SU-DHL-6 (cell line): ENCODE measurements at regions not wholly inside any gene's neighbourhood (a gene's known extent, or its start where the extent isn't known, plus 50 kb on each side); places are given as distances from the start of the nearest gene placed in this dataset.

ENCODE experiments used
- H2AFZ ChIP-seq: fragments of 200-600 bp; sonication (generic); 2 replicates; pipeline ENCODE4 v1.6.1; 2014; ENCODE audit warnings: low read depth, mild to moderate bottlenecking, moderate library complexity, mixed read lengths, antibody characterized with exemption, low read length; ENCODE audit not compliant: severe bottlenecking
- H3F3A ChIP-seq: fragments of 200-600 bp; shearing (Covaris generic); 2 replicates; pipeline ENCODE4 v1.6.0; 2016; ENCODE audit warnings: antibody characterized with exemption, mild to moderate bottlenecking; ENCODE audit not compliant: insufficient read depth
- H3K27ac ChIP-seq: fragments of 200-600 bp; sonication (generic); 2 replicates; pipeline ENCODE4 v1.5.1; 2016; ENCODE audit warnings: low read depth, mild to moderate bottlenecking, low read length, moderate library complexity, mixed read lengths
- H3K27me3 ChIP-seq: fragments of 200-600 bp; sonication (generic), shearing (Covaris generic); 2 replicates; pipeline ENCODE4 v1.6.0; 2014; ENCODE audit warnings: mild to moderate bottlenecking, low read length
- H3K36me3 ChIP-seq: fragments of 200-600 bp; sonication (generic); 2 replicates; pipeline ENCODE4 v1.6.1; 2014; ENCODE audit warnings: mild to moderate bottlenecking, low read length, mixed read lengths
- H3K4me2 ChIP-seq: fragments of 300-600, 200-600 bp; shearing (Covaris generic), sonication (generic); 2 replicates; pipeline ENCODE4 v1.6.0; 2014; ENCODE audit warnings: low read length, low read depth, mild to moderate bottlenecking; ENCODE audit not compliant: poor library complexity, severe bottlenecking
- H3K4me3 ChIP-seq: fragments of 200-600 bp; sonication (generic); 2 replicates; pipeline ENCODE4 v1.5.1; 2014; ENCODE audit warnings: antibody characterized with exemption, low read length, mild to moderate bottlenecking, mixed read lengths; ENCODE audit not compliant: insufficient read depth, poor library complexity, severe bottlenecking
- H3K79me2 ChIP-seq: fragments of 200-600 bp; sonication (generic); 2 replicates; pipeline ENCODE4 v1.6.1; 2014; ENCODE audit warnings: mild to moderate bottlenecking, low read length, moderate library complexity; ENCODE audit not compliant: insufficient read depth
- H3K9ac ChIP-seq: fragments of 200-600 bp; sonication (generic); 2 replicates; pipeline ENCODE4 v1.7.0; 2014; ENCODE audit warnings: mild to moderate bottlenecking, low read length
- H3K9me2 ChIP-seq: fragments of 200-600 bp; sonication (generic); replicated peaks from 2 replicates; pipeline ENCODE4 v1.6.1; 2014; ENCODE audit warnings: low read length; ENCODE audit not compliant: insufficient read depth
- H3K9me3 ChIP-seq: fragments of 200-600 bp; sonication (generic); 2 replicates; pipeline ENCODE4 v1.6.1; 2014; ENCODE audit warnings: low read length, mixed read lengths; ENCODE audit not compliant: insufficient read depth
- H4K20me1 ChIP-seq: fragments of 200-600 bp; sonication (generic); 2 replicates; pipeline ENCODE4 v1.6.1; 2014; ENCODE audit warnings: low read depth, mild to moderate bottlenecking, antibody characterized with exemption, low read length, moderate library complexity, mixed read lengths
- EZH2phosphoT487 ChIP-seq: fragments of 200-600 bp; sonication (generic), shearing (Covaris generic); conservative IDR thresholded peaks from 2 replicates; pipeline ENCODE4 v1.6.1; 2018; ENCODE audit warnings: mild to moderate bottlenecking, antibody characterized with exemption, low read length, moderate library complexity, mixed read lengths
- TF ChIP-seq, protein P1 (sequence below): fragments of 200-600 bp; sonication (generic); IDR thresholded peaks from one replicate; pipeline ENCODE4 v1.5.1; 2017; ENCODE audit warnings: antibody characterized with exemption, mild to moderate bottlenecking, low read length, moderate library complexity; ENCODE audit not compliant: insufficient read depth, poor library complexity, severe bottlenecking

DNA sequence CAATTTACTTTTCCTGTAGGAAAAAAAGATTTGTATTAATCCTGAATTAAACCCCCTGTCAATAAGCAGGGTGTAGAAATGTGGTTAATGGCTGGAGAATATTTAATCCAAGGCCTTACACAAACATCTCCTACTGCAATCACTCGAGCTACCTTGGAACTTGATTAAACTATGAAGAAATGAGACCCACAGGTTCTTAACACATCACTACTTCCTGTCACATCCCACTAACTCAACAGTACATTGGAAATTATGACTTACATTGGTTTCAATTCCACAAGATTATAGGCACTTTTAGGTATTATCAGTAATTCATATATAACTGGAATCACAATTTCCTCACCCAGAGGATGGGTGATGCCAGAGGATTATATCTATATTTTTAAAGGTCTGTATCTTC lies 480.3 kb downstream of the MRPL39 start:
- Histone ChIP-seq H3K79me2 (no peaks in the 10 kb centered on the region), H2AFZ (no peak overlapping the region), H3K9me2 (no peaks in the 10 kb centered on the region), H3K4me3 (no peak overlapping the region), H3K27me3 (no peaks in the 10 kb centered on the region), H3K9me3 (no peaks in the 10 kb centered on the region), H3K4me2 (no peak overlapping the region), H4K20me1 (no peaks in the 10 kb centered on the region), H3K9ac (no peak overlapping the region), H3F3A (no peaks in the 10 kb centered on the region), H3K27ac (no peak overlapping the region), H3K36me3 (no peaks in the 10 kb centered on the region)
- TF ChIP-seq, protein P1, sequence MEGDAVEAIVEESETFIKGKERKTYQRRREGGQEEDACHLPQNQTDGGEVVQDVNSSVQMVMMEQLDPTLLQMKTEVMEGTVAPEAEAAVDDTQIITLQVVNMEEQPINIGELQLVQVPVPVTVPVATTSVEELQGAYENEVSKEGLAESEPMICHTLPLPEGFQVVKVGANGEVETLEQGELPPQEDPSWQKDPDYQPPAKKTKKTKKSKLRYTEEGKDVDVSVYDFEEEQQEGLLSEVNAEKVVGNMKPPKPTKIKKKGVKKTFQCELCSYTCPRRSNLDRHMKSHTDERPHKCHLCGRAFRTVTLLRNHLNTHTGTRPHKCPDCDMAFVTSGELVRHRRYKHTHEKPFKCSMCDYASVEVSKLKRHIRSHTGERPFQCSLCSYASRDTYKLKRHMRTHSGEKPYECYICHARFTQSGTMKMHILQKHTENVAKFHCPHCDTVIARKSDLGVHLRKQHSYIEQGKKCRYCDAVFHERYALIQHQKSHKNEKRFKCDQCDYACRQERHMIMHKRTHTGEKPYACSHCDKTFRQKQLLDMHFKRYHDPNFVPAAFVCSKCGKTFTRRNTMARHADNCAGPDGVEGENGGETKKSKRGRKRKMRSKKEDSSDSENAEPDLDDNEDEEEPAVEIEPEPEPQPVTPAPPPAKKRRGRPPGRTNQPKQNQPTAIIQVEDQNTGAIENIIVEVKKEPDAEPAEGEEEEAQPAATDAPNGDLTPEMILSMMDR, result no peak
- no peak for TF ChIP-seq EZH2phosphoT487

DNA sequence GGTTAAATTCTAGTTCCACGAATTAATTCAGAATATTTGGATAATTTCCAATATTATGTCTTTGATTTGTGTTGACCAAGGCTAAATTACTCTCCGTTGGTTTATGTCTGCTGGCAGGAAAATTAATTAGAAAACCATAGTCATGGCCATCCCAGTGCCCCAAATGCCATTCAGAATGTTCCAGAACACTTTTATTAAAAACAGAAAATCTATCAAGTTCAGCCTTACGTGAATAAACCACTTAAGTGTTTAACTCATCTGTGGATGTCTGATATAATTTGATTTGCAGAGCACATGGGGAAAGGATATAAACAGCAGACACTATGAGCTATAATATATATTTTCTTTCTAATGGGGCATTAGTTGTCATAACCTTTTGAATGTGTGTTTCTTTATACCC lies 480.7 kb downstream of the MRPL39 start:
- H3K27me3 ChIP-seq, result no peaks in the 10 kb centered on the region
- H3K9me3 ChIP-seq, result no peaks in the 10 kb centered on the region
- H4K20me1 ChIP-seq, result no peaks in the 10 kb centered on the region
- H3K9ac ChIP-seq, result no peak overlapping the region
- no peak overlapping the region for H3K4me2 ChIP-seq
- H3K27ac ChIP-seq, result no peak overlapping the region
- H3K9me2 ChIP-seq, result no peaks in the 10 kb centered on the region
- H3K4me3 ChIP-seq, result no peak overlapping the region
- no peaks in the 10 kb centered on the region for H3K36me3 ChIP-seq
- H3K79me2 ChIP-seq, result no peaks in the 10 kb centered on the region
- no peaks in the 10 kb centered on the region for H3F3A ChIP-seq
- H2AFZ ChIP-seq, result no peak overlapping the region
- TF ChIP-seq EZH2phosphoT487, result no peak
- TF ChIP-seq, protein P1, result no peak

DNA sequence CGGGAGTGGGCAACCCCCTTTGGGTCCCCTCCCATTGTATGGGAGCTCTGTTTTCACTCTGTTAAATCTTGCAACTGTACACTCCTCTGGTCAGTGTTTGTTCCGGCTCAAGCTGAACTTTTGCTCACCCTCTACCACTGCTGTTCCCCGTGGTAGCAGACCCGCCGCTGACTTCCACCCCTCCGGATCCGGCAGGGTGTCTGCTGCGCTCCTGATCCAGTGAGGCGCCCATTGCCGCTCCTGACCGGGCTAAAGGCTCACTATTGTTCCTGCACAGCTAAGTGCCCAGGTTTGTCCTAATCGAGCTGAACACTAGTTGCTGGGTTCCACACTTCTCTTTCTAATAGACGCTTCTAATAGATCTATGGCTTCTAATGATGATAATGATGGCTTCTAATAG lies 488.6 kb downstream of the MRPL39 start:
- Histone ChIP-seq H2AFZ (no peak overlapping the region), H3F3A (no peaks in the 10 kb centered on the region), H3K4me3 (no peak overlapping the region), H3K4me2 (no peak overlapping the region), H3K9me3 (no peaks in the 10 kb centered on the region), H3K9ac (no peak overlapping the region), H3K9me2 (0 out of 2 replicates have a peak, but pooled peaks cover under 1% of the 10 kb centered on the region), H3K27me3 (no peaks in the 10 kb centered on the region), H3K27ac (no peak overlapping the region), H4K20me1 (no peaks in the 10 kb centered on the region), H3K36me3 (no peaks in the 10 kb centered on the region), H3K79me2 (no peaks in the 10 kb centered on the region)
- TF ChIP-seq EZH2phosphoT487, result no peak
- TF ChIP-seq, protein P1, result no peak
